Sigmoid colon (tissue), 6 donors: ENCODE measurements at regions not wholly inside any gene's neighbourhood (a gene's known extent, or its start where the extent isn't known, plus 50 kb on each side); places are given as distances from the start of the nearest gene placed in this dataset.

Experiments
- DNase-seq: peaks from one replicate; pipeline ENCODE4 v3.0.0-alpha.2; 2019
- H3K27ac ChIP-seq, 4 donors: fragments of 200-600 bp; sonication (generic); one replicate each; pipeline ENCODE4 v1.5.1; 2016 to 2019; ENCODE audit warnings: mild to moderate bottlenecking in 1 of 4
- H3K27me3 ChIP-seq, 3 donors: fragments of 200-600 bp; sonication (generic); one replicate each; pipeline ENCODE4 v1.5.1; 2019; ENCODE audit warnings: mild to moderate bottlenecking in 1 of 3
- H3K36me3 ChIP-seq, 4 donors: fragments of 200-600 bp; sonication (generic); one replicate each; pipeline ENCODE4 v1.5.1; 2016 to 2019
- H3K4me1 ChIP-seq, 4 donors: fragments of 200-600 bp; sonication (generic); one replicate each; pipeline ENCODE4 v1.5.1; 2017 to 2019
- H3K4me3 ChIP-seq, 4 donors: fragments of 200-600 bp; sonication (generic); one replicate each; pipeline ENCODE4 v1.5.1; 2017 to 2019; ENCODE audit warnings: mild to moderate bottlenecking in 2 of 4, moderate library complexity in 1 of 4
- H3K9me3 ChIP-seq, 4 donors: fragments of 200-600 bp in 3 of 4; sonication (generic) in 3 of 4; one replicate each; pipeline versions ENCODE4 v1.5.1 to v1.6.1; 2013 to 2019
- CTCF ChIP-seq, 4 experiments: fragments of 450-650 bp in 3 of 4; fragments of 200-600 bp in 1 of 4; IDR thresholded peaks; one replicate each; pipeline ENCODE4 v1.5.1; 2016 to 2019; ENCODE audit warnings: antibody characterized with exemption in 4 of 4, mild to moderate bottlenecking in 3 of 4, moderate library complexity in 2 of 4
- EP300 ChIP-seq, 4 donors: sonication (generic); formaldehyde crosslinking; IDR thresholded peaks; one replicate each; pipeline ENCODE4 v1.6.1; 2017; ENCODE audit warnings: antibody characterized with exemption in 4 of 4
- POLR2A ChIP-seq, 2 donors: fragments of 450-650 bp; IDR thresholded peaks; one replicate each; pipeline ENCODE4 v1.6.1; 2016; ENCODE audit warnings: antibody characterized with exemption in 2 of 2, mild to moderate bottlenecking in 2 of 2, moderate library complexity in 2 of 2
- POLR2AphosphoS5 ChIP-seq, 4 donors: sonication (generic); formaldehyde crosslinking; IDR thresholded peaks; one replicate each; pipeline ENCODE4 v1.6.1; 2017; ENCODE audit warnings: antibody characterized with exemption in 4 of 4
- WGBS, 2 donors: extraction: QIAGEN DNeasy Blood & Tissue Kit; methylation state at CpG; one replicate each; pipeline ENCODE4 v1.1.7; 2013; 5-methylcytosine and 5-hydroxymethylcytosine counted together
- intact Hi-C: fragments of 100-400 bp; cut with DNase I; formaldehyde crosslinking; loops from one replicate; pipeline ENCODE4 v1.15.1; 2023
- donor health status: healthy with polysubstance abuse.
- donor health status: healthy.

- DNase-seq: no peak
- Histone ChIP-seq H3K4me3 (no peak overlapping the region), H3K27ac (no peak overlapping the region), H3K36me3 (no peaks in the 10 kb centered on the region), H3K27me3 (no peaks in the 10 kb centered on the region), H3K4me1 (no peaks in the 10 kb centered on the region), H3K9me3 (no peaks in the 10 kb centered on the region)
- intact Hi-C loops: no loop called here
- no peak for TF ChIP-seq EP300 (IDR thresholded peaks at IDR 0.05)
- no peak for TF ChIP-seq CTCF (IDR thresholded peaks at IDR 0.05)
- TF ChIP-seq POLR2A (IDR thresholded peaks at IDR 0.05): no peak
- no peak for TF ChIP-seq POLR2AphosphoS5 (IDR thresholded peaks at IDR 0.05)
- 39 to 56% methylated on average over 4 of the region's 4 CpGs for WGBS, 2 donors
These were observed 367.8 kb upstream of the HS6ST1 start for GRCh38 chr2:128686497-128686859.

GRCh38 chr2:128686881-128687555 lies 368.4 kb upstream of the HS6ST1 start:
- intact Hi-C loops: no loop called here
- Histone ChIP-seq H3K27me3 (no peaks in the 10 kb centered on the region), H3K4me3 (no peak overlapping the region), H3K9me3 (no peaks in the 10 kb centered on the region), H3K4me1 (no peaks in the 10 kb centered on the region), H3K27ac (no peak overlapping the region), H3K36me3 (no peaks in the 10 kb centered on the region)
- TF ChIP-seq CTCF (IDR thresholded peaks at IDR 0.05): no peak
- no peak for TF ChIP-seq EP300 (IDR thresholded peaks at IDR 0.05)
- TF ChIP-seq POLR2AphosphoS5 (IDR thresholded peaks at IDR 0.05): no peak
- TF ChIP-seq POLR2A (IDR thresholded peaks at IDR 0.05): no peak
- 80 to 83% methylated on average over 6 of the region's 6 CpGs for WGBS, 2 donors
- DNase-seq: no peak

- WGBS, 2 donors: 83 to 93% methylated on average over 4 of the region's 4 CpGs
- Histone ChIP-seq H3K27ac (no peak overlapping the region), H3K4me3 (no peak overlapping the region), H3K36me3 (no peaks in the 10 kb centered on the region), H3K9me3 (no peaks in the 10 kb centered on the region), H3K27me3 (no peaks in the 10 kb centered on the region), H3K4me1 (no peaks in the 10 kb centered on the region)
- no peak for TF ChIP-seq EP300 (IDR thresholded peaks at IDR 0.05)
- no peak for TF ChIP-seq POLR2AphosphoS5 (IDR thresholded peaks at IDR 0.05)
- no peak for TF ChIP-seq POLR2A (IDR thresholded peaks at IDR 0.05)
- no peak for TF ChIP-seq CTCF (IDR thresholded peaks at IDR 0.05)
- intact Hi-C loops: no loop called here
- no peak for DNase-seq
These were observed 368.9 kb upstream of the HS6ST1 start for GRCh38 chr2:128687565-128687964.

DNA sequence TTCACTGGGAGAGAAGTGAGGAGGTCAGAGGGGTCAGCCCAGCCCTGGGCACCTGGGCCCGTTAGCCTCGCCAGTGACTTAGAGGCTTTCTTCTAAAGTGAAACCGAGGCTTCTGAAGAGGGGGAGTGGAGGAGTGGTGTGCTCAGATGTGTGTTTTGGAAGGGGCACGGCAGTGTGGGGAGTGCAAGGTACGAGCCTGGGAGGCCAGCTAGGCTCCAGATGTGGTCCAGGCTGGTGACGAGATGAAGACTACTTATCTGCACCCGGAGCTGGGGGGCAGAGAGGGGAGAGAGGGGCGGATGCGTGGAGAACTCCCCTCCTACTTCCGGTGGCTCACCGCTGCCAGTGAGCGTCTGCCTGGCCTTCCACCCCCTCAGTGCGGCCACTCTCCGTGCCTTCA lies 371.3 kb upstream of the HS6ST1 start:
- no peaks in the 10 kb centered on the region for H3K4me1 ChIP-seq
- H3K4me3 ChIP-seq: no peak overlapping the region
- intact Hi-C loops: no loop called here
- TF ChIP-seq POLR2AphosphoS5 (IDR thresholded peaks at IDR 0.05): no peak
- TF ChIP-seq EP300 (IDR thresholded peaks at IDR 0.05): no peak
- no peak for TF ChIP-seq CTCF (IDR thresholded peaks at IDR 0.05)
- no peak for TF ChIP-seq POLR2A (IDR thresholded peaks at IDR 0.05)
- no peaks in the 10 kb centered on the region for H3K9me3 ChIP-seq
- no peaks in the 10 kb centered on the region for H3K27me3 ChIP-seq
- 84 to 88% methylated on average over 14 of the region's 14 CpGs for WGBS, 2 donors
- no peaks in the 10 kb centered on the region for H3K36me3 ChIP-seq
- H3K27ac ChIP-seq: no peak overlapping the region
- DNase-seq: no peak

DNA sequence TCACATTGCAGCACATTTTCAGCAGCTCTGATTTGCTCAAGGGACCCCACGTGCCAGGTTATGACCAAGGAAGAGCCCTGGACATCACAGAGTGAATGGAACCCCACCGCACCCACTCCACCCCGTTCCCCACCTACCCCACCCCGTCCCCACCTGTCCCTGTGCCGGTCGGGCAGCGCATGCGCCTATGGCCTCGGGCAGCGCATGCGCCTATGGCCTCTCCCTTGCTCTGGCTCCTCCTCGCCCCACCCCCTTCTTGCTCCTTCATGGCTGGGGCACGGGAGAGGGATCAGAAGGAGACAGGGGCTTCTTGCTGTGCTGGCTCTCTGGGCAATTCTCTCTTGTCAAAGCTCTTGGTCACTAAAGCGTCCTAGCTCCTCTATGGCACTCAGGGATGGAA lies 371.8 kb upstream of the HS6ST1 start:
- intact Hi-C loops: no loop called here
- H3K9me3 ChIP-seq: no peaks in the 10 kb centered on the region
- H3K27ac ChIP-seq: no peak overlapping the region
- H3K4me3 ChIP-seq: no peak overlapping the region
- DNase-seq: no peak
- no peaks in the 10 kb centered on the region for H3K36me3 ChIP-seq
- no peaks in the 10 kb centered on the region for H3K4me1 ChIP-seq
- 87 to 94% methylated on average over 14 of the region's 14 CpGs for WGBS, 2 donors
- H3K27me3 ChIP-seq: no peaks in the 10 kb centered on the region
- no peak for TF ChIP-seq POLR2A (IDR thresholded peaks at IDR 0.05)
- no peak for TF ChIP-seq CTCF (IDR thresholded peaks at IDR 0.05)
- TF ChIP-seq POLR2AphosphoS5 (IDR thresholded peaks at IDR 0.05): no peak
- TF ChIP-seq EP300 (IDR thresholded peaks at IDR 0.05): no peak
